ENCODE measurements at regions not wholly inside any gene's neighbourhood (a gene's known extent, or its start where the extent isn't known, plus 50 kb on each side); places are given as distances from the start of the nearest gene placed in this dataset.

DNA sequence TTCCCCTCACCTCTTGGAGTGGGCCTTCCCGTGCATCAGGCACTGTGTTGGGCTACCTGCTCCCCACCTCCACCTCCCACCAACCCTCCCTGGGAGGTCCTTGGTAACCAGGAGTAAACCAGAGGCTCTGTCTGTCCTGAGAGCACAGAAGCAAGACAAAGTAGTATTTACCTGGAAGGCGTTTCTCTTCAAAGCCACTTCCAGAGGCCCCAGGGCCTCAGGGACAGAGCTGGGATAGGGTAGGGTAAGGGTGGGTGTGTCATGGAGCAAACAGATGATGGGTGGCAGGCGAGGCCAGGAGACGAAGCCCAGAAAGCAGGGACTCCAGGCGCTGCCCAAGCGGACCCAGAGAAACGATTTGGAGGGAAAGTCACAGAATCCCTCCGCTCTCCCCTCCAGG is 77.2 kb upstream of the TARDBP start:
- Histone ChIP-seq H3K36me3 (ENCODE audit: insufficient read depth, low read length) (no peaks in the 10 kb centered on the region), H2AFZ (ENCODE audit: low read depth, low read length) (no peak overlapping the region), H4K20me1 (ENCODE audit: insufficient read depth, low read length) (no peaks in the 10 kb centered on the region), H3K27ac (ENCODE audit: low read depth, low read length) (no peak overlapping the region), H3K4me1 (ENCODE audit: insufficient read depth, low read length) (no peaks in the 10 kb centered on the region), H3K9ac (ENCODE audit: low read length) (no peak overlapping the region), H3K9me3 (ENCODE audit: insufficient read depth, low read depth, low read length) (no peaks in the 10 kb centered on the region), H3K4me3 (ENCODE audit: insufficient read depth, low read depth, low read length) (no peak overlapping the region), H3K4me2 (ENCODE audit: low read length) (no peak overlapping the region), H3K79me2 (ENCODE audit: insufficient read depth, low read length) (no peaks in the 10 kb centered on the region), H3K27me3 (ENCODE audit: insufficient read depth, low read length) (peaks cover 10% of the 10 kb centered on the region)
- Mint-ChIP-seq H3K36me3 (ENCODE audit: low read depth, unreplicated experiment) (no peaks in the 10 kb centered on the region), H3K9me3 (ENCODE audit: unreplicated experiment) (no peaks in the 10 kb centered on the region), H3K27ac (ENCODE audit: unreplicated experiment) (no peak overlapping the region), H3K27me3 (ENCODE audit: low read depth, unreplicated experiment) (peaks cover 34% of the 10 kb centered on the region), H3K4me1 (ENCODE audit: low read depth, unreplicated experiment) (peaks cover 3% of the 10 kb centered on the region), H3K4me3 (ENCODE audit: unreplicated experiment) (no peak overlapping the region)
- TF ChIP-seq EZH2 (IDR thresholded peaks at IDR 0.05; ENCODE audit: insufficient read depth, low read length): no peak
- TF ChIP-seq, protein P1, sequence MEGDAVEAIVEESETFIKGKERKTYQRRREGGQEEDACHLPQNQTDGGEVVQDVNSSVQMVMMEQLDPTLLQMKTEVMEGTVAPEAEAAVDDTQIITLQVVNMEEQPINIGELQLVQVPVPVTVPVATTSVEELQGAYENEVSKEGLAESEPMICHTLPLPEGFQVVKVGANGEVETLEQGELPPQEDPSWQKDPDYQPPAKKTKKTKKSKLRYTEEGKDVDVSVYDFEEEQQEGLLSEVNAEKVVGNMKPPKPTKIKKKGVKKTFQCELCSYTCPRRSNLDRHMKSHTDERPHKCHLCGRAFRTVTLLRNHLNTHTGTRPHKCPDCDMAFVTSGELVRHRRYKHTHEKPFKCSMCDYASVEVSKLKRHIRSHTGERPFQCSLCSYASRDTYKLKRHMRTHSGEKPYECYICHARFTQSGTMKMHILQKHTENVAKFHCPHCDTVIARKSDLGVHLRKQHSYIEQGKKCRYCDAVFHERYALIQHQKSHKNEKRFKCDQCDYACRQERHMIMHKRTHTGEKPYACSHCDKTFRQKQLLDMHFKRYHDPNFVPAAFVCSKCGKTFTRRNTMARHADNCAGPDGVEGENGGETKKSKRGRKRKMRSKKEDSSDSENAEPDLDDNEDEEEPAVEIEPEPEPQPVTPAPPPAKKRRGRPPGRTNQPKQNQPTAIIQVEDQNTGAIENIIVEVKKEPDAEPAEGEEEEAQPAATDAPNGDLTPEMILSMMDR (IDR thresholded peaks at IDR 0.05; ENCODE audit: insufficient read depth, low read depth, low read length): no peak
- DNase-seq (ENCODE audit: low read depth) (no peak), FAIRE-seq (no peak)

DNA sequence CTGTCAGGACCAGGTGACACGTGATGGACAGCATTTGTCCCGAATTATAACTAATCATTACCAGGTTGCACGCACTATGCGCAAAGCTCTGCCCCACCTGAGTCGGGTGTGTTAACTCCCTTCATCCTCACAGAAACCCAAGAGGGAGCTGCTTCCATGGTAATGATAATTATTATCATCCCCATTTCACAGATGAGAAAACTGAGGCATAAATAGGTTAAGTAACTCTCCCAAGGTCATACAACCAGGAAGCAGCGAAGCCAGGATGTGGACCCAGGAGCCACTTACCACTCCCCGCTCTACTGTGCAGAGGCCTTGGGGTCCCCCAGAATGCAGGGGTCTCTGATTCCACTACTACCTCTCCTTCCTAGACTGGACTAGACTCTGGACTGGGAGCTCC is 76.7 kb upstream of the TARDBP start:
- no peak overlapping the region for H3K4me3 Mint-ChIP-seq (ENCODE audit: unreplicated experiment)
- H3K4me3 ChIP-seq (ENCODE audit: insufficient read depth, low read depth, low read length): no peak overlapping the region
- DNase-seq (ENCODE audit: low read depth): no peak
- no peak overlapping the region for H3K27ac Mint-ChIP-seq (ENCODE audit: unreplicated experiment)
- H3K36me3 ChIP-seq (ENCODE audit: insufficient read depth, low read length): no peaks in the 10 kb centered on the region
- H3K27ac ChIP-seq (ENCODE audit: low read depth, low read length): no peak overlapping the region
- H3K36me3 Mint-ChIP-seq (ENCODE audit: low read depth, unreplicated experiment): no peaks in the 10 kb centered on the region
- H3K4me1 Mint-ChIP-seq (ENCODE audit: low read depth, unreplicated experiment): peaks cover 3% of the 10 kb centered on the region
- no peak overlapping the region for H2AFZ ChIP-seq (ENCODE audit: low read depth, low read length)
- H3K9me3 Mint-ChIP-seq (ENCODE audit: unreplicated experiment): no peaks in the 10 kb centered on the region
- no peaks in the 10 kb centered on the region for H3K4me1 ChIP-seq (ENCODE audit: insufficient read depth, low read length)
- peaks cover 11% of the 10 kb centered on the region for H3K27me3 ChIP-seq (ENCODE audit: insufficient read depth, low read length)
- no peaks in the 10 kb centered on the region for H3K9me3 ChIP-seq (ENCODE audit: insufficient read depth, low read depth, low read length)
- no peak for FAIRE-seq
- no peak overlapping the region for H3K4me2 ChIP-seq (ENCODE audit: low read length)
- H4K20me1 ChIP-seq (ENCODE audit: insufficient read depth, low read length): no peaks in the 10 kb centered on the region
- no peaks in the 10 kb centered on the region for H3K79me2 ChIP-seq (ENCODE audit: insufficient read depth, low read length)
- H3K27me3 Mint-ChIP-seq (ENCODE audit: low read depth, unreplicated experiment): peaks cover 39% of the 10 kb centered on the region
- H3K9ac ChIP-seq (ENCODE audit: low read length): no peak overlapping the region
- TF ChIP-seq EZH2 (IDR thresholded peaks at IDR 0.05; ENCODE audit: insufficient read depth, low read length): no peak
- TF ChIP-seq, protein P1 (IDR thresholded peaks at IDR 0.05; ENCODE audit: insufficient read depth, low read depth, low read length): no peak

DNA sequence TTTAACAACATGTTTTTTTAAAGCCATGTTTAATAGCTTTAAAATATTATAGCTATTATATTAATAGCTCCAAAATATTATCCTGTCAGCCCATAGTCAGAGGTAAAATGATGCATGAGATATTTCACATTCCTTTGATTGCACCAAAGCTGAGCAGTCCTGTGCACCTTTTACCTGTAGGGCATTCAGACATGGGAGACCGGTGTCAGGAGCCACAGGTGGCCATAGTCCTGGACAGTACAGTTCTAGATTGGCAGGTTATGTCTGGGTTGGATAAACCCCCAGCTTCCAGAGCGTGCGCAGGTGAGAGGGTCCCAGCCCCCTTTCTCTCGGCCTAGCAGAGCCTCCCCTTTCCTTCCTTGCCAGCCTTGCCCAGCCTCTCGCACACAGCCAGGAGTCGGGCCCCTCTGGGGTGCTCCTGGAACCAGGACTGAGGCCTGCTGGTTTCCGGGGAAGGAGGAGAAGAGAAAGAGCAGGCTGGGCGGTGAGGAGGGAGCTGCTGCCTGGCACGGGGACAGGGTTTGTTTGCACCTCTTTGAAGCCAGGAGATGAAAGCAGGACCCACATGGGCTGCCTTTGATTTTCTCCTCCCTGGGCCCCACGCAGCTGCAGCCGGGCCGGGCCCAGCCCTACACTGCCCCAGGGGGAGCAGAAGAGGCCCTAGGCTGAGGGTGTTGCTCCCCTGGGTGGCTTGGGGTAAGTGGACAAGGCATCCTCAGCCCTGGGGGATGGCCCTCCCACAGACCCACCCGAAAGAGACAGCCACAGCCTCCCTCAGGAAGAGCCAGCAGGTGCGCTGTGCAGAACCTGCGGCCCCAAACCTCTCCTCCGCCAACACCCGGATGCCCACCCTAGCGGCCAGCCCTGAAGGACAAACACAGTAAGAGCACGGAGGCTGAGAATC is 75.2 kb upstream of the TARDBP start:
- Histone ChIP-seq H3K27ac (ENCODE audit: low read depth, low read length) (no peak overlapping the region), H4K20me1 (ENCODE audit: insufficient read depth, low read length) (peaks cover 3% of the 10 kb centered on the region), H3K36me3 (ENCODE audit: insufficient read depth, low read length) (no peaks in the 10 kb centered on the region), H3K79me2 (ENCODE audit: insufficient read depth, low read length) (no peaks in the 10 kb centered on the region), H3K27me3 (ENCODE audit: insufficient read depth, low read length) (peaks cover 10% of the 10 kb centered on the region), H3K9me3 (ENCODE audit: insufficient read depth, low read depth, low read length) (no peaks in the 10 kb centered on the region), H3K4me1 (ENCODE audit: insufficient read depth, low read length) (peaks cover 2% of the 10 kb centered on the region), H3K9ac (ENCODE audit: low read length) (no peak overlapping the region), H3K4me3 (ENCODE audit: insufficient read depth, low read depth, low read length) (no peak overlapping the region), H2AFZ (ENCODE audit: low read depth, low read length) (no peak overlapping the region), H3K4me2 (ENCODE audit: low read length) (no peak overlapping the region)
- H3K36me3 Mint-ChIP-seq (ENCODE audit: low read depth, unreplicated experiment): no peaks in the 10 kb centered on the region
- TF ChIP-seq, protein P1 (IDR thresholded peaks at IDR 0.05; ENCODE audit: insufficient read depth, low read depth, low read length): no peak
- no peak for TF ChIP-seq EZH2 (IDR thresholded peaks at IDR 0.05; ENCODE audit: insufficient read depth, low read length)
- no peaks in the 10 kb centered on the region for H3K9me3 Mint-ChIP-seq (ENCODE audit: unreplicated experiment)
- H3K4me3 Mint-ChIP-seq (ENCODE audit: unreplicated experiment): no peak overlapping the region
- no peak overlapping the region for H3K27ac Mint-ChIP-seq (ENCODE audit: unreplicated experiment)
- H3K27me3 Mint-ChIP-seq (ENCODE audit: low read depth, unreplicated experiment): peaks cover 49% of the 10 kb centered on the region
- FAIRE-seq: no peak
- no peak for DNase-seq (ENCODE audit: low read depth)
- H3K4me1 Mint-ChIP-seq (ENCODE audit: low read depth, unreplicated experiment): peaks cover 3% of the 10 kb centered on the region
